OCI-LY7 (cell line): ENCODE measurements at regions not wholly inside any gene's neighbourhood (a gene's known extent, or its start where the extent isn't known, plus 50 kb on each side); places are given as distances from the start of the nearest gene placed in this dataset.

Experiments used
- CTCF ChIP-seq: fragments of 200-600 bp; sonication (generic); conservative IDR thresholded peaks from 2 replicates; pipeline ENCODE4 v1.5.1; 2014; ENCODE audit warnings: mild to moderate bottlenecking, antibody characterized with exemption, low read length, moderate library complexity, mixed read lengths
- EZH2phosphoT487 ChIP-seq: fragments of 200-600 bp; sonication (generic); IDR thresholded peaks from 2 replicates; pipeline ENCODE4 v1.6.1; 2018; ENCODE audit warnings: low read depth, borderline replicate concordance, mild to moderate bottlenecking, mixed run types, antibody characterized with exemption, low read length, moderate library complexity, mixed read lengths

DNA sequence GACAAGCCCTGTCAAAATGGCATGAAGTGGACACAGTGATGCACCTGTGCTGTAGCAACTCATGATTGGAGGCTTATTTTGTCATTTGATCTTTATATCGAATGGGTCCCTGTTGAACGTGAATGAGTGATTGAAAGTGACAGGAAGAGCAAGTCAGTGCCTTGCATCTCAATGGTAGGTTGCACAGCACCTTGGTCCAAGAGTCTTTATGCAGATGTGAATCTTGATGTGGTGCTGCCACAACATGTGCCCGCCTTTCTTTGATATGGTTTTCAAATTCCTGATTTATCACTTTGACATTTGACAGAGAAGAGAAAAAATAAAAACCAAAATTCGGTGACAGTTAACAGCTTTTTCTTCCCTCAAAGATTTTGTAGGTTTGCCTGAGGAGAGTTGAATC is 1182.4 kb downstream of the DNAJB9 start:
- TF ChIP-seq CTCF = no peak
- TF ChIP-seq EZH2phosphoT487 = no peak
